ENCODE measurements at regions not wholly inside any gene's neighbourhood (a gene's known extent, or its start where the extent isn't known, plus 50 kb on each side); places are given as distances from the start of the nearest gene placed in this dataset.

DNA sequence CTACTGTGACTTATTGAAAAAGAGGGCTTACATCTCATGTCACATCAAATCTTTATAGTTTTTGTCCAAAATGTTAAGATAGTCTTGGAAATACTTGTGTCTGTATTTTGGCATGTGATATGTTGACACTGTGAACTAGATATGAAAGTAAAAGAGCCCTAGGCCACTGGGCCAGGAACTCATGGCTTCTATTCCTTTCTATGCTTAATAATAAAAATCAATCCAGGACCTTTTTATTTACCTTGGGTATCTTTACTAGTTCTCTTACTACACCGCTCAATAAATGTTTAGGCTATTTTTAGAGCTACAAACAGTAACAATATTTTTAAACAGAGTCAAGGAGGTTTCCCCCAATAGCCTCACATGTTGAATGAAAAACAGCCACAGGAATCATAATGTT is 348.6 kb upstream of the SLC24A2 start:
- H3K9me3 ChIP-seq (replicated peaks; ENCODE audit: control insufficient read depth, low read depth, low read length): no peaks in the 10 kb centered on the region
- DNase-seq: no peak
- H3K27ac ChIP-seq (ENCODE audit: low read length): no peak overlapping the region
- no peaks in the 10 kb centered on the region for H3K4me1 ChIP-seq (ENCODE audit: control insufficient read depth, insufficient read depth, low read length)
- H3K4me3 ChIP-seq (ENCODE audit: low read length): no peak overlapping the region
- no CpG with 5 or more reads among the region's 1 CpG for WGBS (ENCODE audit: insufficient coverage)
- no peaks in the 10 kb centered on the region for H3K27me3 ChIP-seq (ENCODE audit: control insufficient read depth, insufficient read depth, low read length)
- no peaks in the 10 kb centered on the region for H3K36me3 ChIP-seq (ENCODE audit: control insufficient read depth, insufficient read depth, low read length)

DNA sequence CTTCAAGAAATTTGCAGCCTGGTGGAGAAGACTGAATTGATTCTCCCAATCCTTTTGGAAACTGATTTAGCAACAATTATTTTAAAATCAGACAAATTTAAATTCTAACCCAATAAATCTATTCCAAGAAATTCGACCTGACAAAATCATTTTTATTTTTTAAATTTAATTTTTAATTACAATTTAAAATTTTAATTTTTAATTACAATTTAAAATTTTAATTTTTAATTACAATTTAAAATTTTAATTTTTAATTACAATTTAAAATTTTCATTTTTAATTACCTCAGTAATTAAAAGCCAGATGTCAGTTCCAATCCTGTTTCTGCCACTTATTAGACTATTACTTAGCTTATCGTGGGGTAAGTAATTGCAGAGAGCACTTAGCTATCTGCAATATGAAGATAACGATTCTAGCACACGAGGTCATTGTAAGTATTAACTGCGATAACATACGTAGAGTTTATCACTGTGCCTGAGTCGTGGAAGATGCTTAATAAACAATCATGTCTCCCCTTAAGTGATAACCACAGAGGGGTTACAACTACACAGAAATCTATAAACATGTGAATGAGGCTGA is 346.4 kb upstream of the SLC24A2 start:
- Histone ChIP-seq H3K27me3 (ENCODE audit: control insufficient read depth, insufficient read depth, low read length) (no peaks in the 10 kb centered on the region), H3K36me3 (ENCODE audit: control insufficient read depth, insufficient read depth, low read length) (no peaks in the 10 kb centered on the region), H3K4me1 (ENCODE audit: control insufficient read depth, insufficient read depth, low read length) (no peaks in the 10 kb centered on the region), H3K27ac (ENCODE audit: low read length) (no peak overlapping the region), H3K9me3 (replicated peaks; ENCODE audit: control insufficient read depth, low read depth, low read length) (no peaks in the 10 kb centered on the region), H3K4me3 (ENCODE audit: low read length) (no peak overlapping the region)
- no peak for DNase-seq
- no CpG with 5 or more reads among the region's 7 CpGs for WGBS (ENCODE audit: insufficient coverage)

DNA sequence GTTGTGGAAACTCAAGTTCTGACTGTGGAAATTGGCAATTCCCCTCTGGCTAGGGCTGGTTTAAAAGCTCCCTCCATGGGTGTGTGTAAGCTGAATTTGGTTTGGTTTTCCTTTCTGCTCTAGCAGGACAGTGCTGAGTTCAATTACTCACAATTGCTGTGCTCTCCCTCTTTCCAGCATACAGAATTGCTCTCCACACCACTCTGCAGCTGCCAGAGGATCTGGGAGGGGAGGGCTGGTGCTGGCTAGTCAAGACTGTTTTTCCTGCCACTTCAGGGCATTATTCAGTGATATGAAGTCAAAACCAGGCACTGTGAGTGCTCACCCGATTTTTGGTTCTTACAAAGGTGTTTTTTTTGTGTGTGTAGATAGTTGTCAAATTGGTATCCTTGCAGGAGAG is 336.9 kb upstream of the SLC24A2 start:
- H3K4me1 ChIP-seq (ENCODE audit: control insufficient read depth, insufficient read depth, low read length): no peaks in the 10 kb centered on the region
- WGBS (ENCODE audit: insufficient coverage): no CpG with 5 or more reads among the region's 1 CpG
- no peaks in the 10 kb centered on the region for H3K36me3 ChIP-seq (ENCODE audit: control insufficient read depth, insufficient read depth, low read length)
- no peak overlapping the region for H3K27ac ChIP-seq (ENCODE audit: low read length)
- DNase-seq: peak; percentile 22
- H3K27me3 ChIP-seq (ENCODE audit: control insufficient read depth, insufficient read depth, low read length): no peaks in the 10 kb centered on the region
- no peak overlapping the region for H3K4me3 ChIP-seq (ENCODE audit: low read length)
- no peaks in the 10 kb centered on the region for H3K9me3 ChIP-seq (replicated peaks; ENCODE audit: control insufficient read depth, low read depth, low read length)

DNA sequence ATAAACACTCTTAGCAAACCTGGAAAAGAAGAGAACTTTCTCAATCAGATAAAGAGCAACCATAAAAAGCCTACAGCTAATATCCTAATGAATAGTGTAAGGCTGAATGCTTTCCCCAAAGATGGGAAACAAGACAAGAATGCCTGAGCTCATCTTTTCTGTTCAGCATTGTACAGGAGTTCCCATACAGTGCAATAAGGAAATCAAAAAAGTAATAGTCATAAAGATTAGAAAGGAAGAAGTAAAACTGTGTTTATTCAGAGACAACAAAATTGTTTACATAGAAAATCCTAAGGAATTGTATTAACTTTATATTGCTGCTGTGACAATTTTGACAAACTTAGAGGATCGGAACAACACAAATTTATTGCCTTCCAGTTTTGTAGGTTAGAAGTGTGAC is 330.7 kb upstream of the SLC24A2 start:
- whole genome bisulfite sequencing (ENCODE audit: insufficient coverage): no CpG with 5 or more reads among the region's 1 CpG
- Histone ChIP-seq H3K27me3 (ENCODE audit: control insufficient read depth, insufficient read depth, low read length) (no peaks in the 10 kb centered on the region), H3K27ac (ENCODE audit: low read length) (no peak overlapping the region), H3K4me1 (ENCODE audit: control insufficient read depth, insufficient read depth, low read length) (no peaks in the 10 kb centered on the region), H3K9me3 (replicated peaks; ENCODE audit: control insufficient read depth, low read depth, low read length) (peaks cover 3% of the 10 kb centered on the region), H3K36me3 (ENCODE audit: control insufficient read depth, insufficient read depth, low read length) (no peaks in the 10 kb centered on the region), H3K4me3 (ENCODE audit: low read length) (no peak overlapping the region)
- DNase-seq: no peak

DNA sequence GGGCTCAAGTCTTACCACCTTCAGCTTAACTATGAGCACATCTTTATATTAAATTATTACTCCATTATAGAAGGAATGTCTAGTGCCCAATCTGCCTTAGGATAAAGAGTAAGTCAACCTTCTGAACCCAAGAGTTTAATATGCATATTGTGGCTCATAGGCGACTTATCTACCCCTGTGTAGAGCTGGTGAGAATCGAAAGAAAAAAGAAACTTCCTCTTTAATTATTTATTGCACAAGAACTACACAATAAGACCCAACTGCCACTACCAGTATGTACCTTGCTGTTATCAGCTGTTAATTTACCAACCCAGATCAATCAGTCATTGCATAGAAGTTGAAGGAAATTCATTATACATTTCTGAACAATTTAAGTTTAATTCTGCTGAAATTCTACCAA is 329.1 kb upstream of the SLC24A2 start:
- WGBS (ENCODE audit: insufficient coverage): no CpG with 5 or more reads among the region's 2 CpGs
- Histone ChIP-seq H3K4me1 (ENCODE audit: control insufficient read depth, insufficient read depth, low read length) (no peaks in the 10 kb centered on the region), H3K27ac (ENCODE audit: low read length) (no peak overlapping the region), H3K9me3 (replicated peaks; ENCODE audit: control insufficient read depth, low read depth, low read length) (peaks cover 3% of the 10 kb centered on the region), H3K36me3 (ENCODE audit: control insufficient read depth, insufficient read depth, low read length) (no peaks in the 10 kb centered on the region), H3K4me3 (ENCODE audit: low read length) (no peak overlapping the region), H3K27me3 (ENCODE audit: control insufficient read depth, insufficient read depth, low read length) (no peaks in the 10 kb centered on the region)
- DNase-seq: no peak

DNA sequence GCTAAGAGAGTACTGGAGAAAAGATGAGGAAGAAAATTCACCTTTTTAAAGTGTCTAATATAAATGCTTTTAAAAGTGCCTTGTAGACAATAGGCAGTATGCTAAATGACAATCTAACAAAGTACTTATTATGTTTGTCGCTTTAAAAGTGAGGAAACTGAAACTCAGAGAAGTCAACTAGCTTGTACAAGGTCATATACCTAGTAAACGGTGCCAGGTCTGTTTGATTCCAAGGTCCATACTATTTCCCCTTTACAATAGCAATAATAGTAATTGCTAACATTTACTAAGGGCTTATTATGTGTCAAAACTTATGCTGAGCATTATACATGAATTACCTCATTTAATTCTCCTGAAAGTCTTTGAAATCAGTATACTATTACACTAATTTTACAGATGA is 328.6 kb upstream of the SLC24A2 start:
- Histone ChIP-seq H3K9me3 (replicated peaks; ENCODE audit: control insufficient read depth, low read depth, low read length) (peaks cover 3% of the 10 kb centered on the region), H3K27ac (ENCODE audit: low read length) (no peak overlapping the region), H3K4me1 (ENCODE audit: control insufficient read depth, insufficient read depth, low read length) (no peaks in the 10 kb centered on the region), H3K36me3 (ENCODE audit: control insufficient read depth, insufficient read depth, low read length) (no peaks in the 10 kb centered on the region), H3K27me3 (ENCODE audit: control insufficient read depth, insufficient read depth, low read length) (no peaks in the 10 kb centered on the region), H3K4me3 (ENCODE audit: low read length) (no peak overlapping the region)
- no CpG with 5 or more reads among the region's 2 CpGs for WGBS (ENCODE audit: insufficient coverage)
- DNase-seq: no peak

DNA sequence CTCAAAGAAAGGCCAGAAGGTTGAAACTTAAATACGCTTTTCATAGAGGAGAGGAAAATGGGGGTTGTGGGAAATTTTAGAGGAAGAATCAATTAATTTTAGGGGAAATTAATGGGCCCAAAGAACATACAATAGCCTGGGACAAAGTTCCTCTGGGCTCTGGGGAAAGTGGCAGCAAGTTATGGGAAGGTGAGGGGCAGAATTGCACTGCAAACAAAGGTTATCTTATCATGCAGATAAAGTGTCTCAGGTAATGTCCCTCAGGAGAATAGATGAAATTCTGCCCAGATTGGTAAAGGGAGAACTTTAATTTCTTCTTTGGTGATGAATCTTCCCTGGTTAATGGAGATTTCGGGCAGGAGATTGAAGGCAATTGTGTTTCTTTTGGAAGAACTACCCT is 326.1 kb upstream of the SLC24A2 start:
- Histone ChIP-seq H3K9me3 (replicated peaks; ENCODE audit: control insufficient read depth, low read depth, low read length) (peaks cover 3% of the 10 kb centered on the region), H3K4me3 (ENCODE audit: low read length) (no peak overlapping the region), H3K27ac (ENCODE audit: low read length) (no peak overlapping the region), H3K36me3 (ENCODE audit: control insufficient read depth, insufficient read depth, low read length) (no peaks in the 10 kb centered on the region), H3K27me3 (ENCODE audit: control insufficient read depth, insufficient read depth, low read length) (no peaks in the 10 kb centered on the region), H3K4me1 (ENCODE audit: control insufficient read depth, insufficient read depth, low read length) (no peaks in the 10 kb centered on the region)
- 91% methylated on average over 1 of the region's 2 CpGs for WGBS (ENCODE audit: insufficient coverage)
- no peak for DNase-seq

- Histone ChIP-seq H3K9me3 (replicated peaks; ENCODE audit: control insufficient read depth, low read depth, low read length) (peaks cover 4% of the 10 kb centered on the region), H3K4me1 (ENCODE audit: control insufficient read depth, insufficient read depth, low read length) (no peaks in the 10 kb centered on the region), H3K27me3 (ENCODE audit: control insufficient read depth, insufficient read depth, low read length) (no peaks in the 10 kb centered on the region), H3K36me3 (ENCODE audit: control insufficient read depth, insufficient read depth, low read length) (no peaks in the 10 kb centered on the region), H3K27ac (ENCODE audit: low read length) (no peak overlapping the region), H3K4me3 (ENCODE audit: low read length) (no peak overlapping the region)
- no CpG with 5 or more reads among the region's 7 CpGs for WGBS (ENCODE audit: insufficient coverage)
- DNase-seq: no peak
These were observed 323.5 kb upstream of the SLC24A2 start for GRCh38 chr9:20112205-20112783.

DNA sequence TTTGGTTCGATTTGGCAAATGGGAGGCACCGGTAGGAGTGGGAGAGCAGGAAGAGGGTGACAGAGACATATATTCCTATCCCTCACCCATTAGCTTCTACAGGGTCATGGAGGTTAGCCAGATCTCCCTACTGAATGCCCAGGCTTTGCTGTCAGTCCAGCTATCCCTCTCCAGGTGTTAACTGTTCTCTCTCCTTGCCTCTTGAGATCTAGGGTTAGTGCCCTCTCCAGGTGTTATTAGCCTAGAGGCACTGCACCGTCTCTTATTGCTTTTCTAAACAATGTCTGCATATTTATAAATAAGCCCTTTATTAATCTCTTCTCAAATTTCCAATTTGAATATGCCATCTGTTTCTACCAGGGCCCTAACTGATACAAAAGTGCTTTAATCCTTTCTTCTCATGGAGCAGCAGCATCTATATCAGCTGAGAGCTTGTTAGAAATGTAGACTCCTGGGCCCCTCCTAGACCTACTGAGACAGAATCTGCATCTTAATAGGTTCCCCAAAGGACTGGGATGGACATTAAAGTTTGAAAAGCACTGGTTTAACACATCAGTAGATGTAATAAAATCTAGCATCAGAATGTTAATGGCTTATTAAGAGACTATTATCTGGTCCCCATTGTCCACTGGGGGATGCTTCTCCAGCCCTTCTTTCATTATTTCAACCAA is 322.5 kb upstream of the SLC24A2 start:
- Histone ChIP-seq H3K4me3 (ENCODE audit: low read length) (no peak overlapping the region), H3K27me3 (ENCODE audit: control insufficient read depth, insufficient read depth, low read length) (no peaks in the 10 kb centered on the region), H3K27ac (ENCODE audit: low read length) (no peak overlapping the region), H3K4me1 (ENCODE audit: control insufficient read depth, insufficient read depth, low read length) (no peaks in the 10 kb centered on the region), H3K36me3 (ENCODE audit: control insufficient read depth, insufficient read depth, low read length) (no peaks in the 10 kb centered on the region), H3K9me3 (replicated peaks; ENCODE audit: control insufficient read depth, low read depth, low read length) (peaks cover 4% of the 10 kb centered on the region)
- DNase-seq: no peak
- whole genome bisulfite sequencing (ENCODE audit: insufficient coverage): 40% methylated on average over 1 of the region's 3 CpGs

- H3K4me3 ChIP-seq (ENCODE audit: low read length): no peak overlapping the region
- peaks cover 2% of the 10 kb centered on the region for H3K9me3 ChIP-seq (replicated peaks; ENCODE audit: control insufficient read depth, low read depth, low read length)
- no peaks in the 10 kb centered on the region for H3K36me3 ChIP-seq (ENCODE audit: control insufficient read depth, insufficient read depth, low read length)
- no peak for DNase-seq
- H3K27ac ChIP-seq (ENCODE audit: low read length): no peak overlapping the region
- no peaks in the 10 kb centered on the region for H3K4me1 ChIP-seq (ENCODE audit: control insufficient read depth, insufficient read depth, low read length)
- H3K27me3 ChIP-seq (ENCODE audit: control insufficient read depth, insufficient read depth, low read length): no peaks in the 10 kb centered on the region
- WGBS (ENCODE audit: insufficient coverage): 75% methylated on average over 1 of the region's 5 CpGs
These were observed 306.7 kb upstream of the SLC24A2 start for GRCh38 chr9:20095430-20096092.
